ENCODE measurements at regions not wholly inside any gene's neighbourhood (a gene's known extent, or its start where the extent isn't known, plus 50 kb on each side); places are given as distances from the start of the nearest gene placed in this dataset.
"Not testable (repeated sequence)": the region's sequence is repeated elsewhere in the genome, so short reads cannot be mapped to it uniquely, and the experiment has no call there.

- Histone ChIP-seq H3K27me3 (ENCODE audit: control insufficient read depth in 5 of 5, insufficient read depth in 4 of 5, low read length in 5 of 5) (no peaks in the 10 kb centered on the region), H3K36me3 (ENCODE audit: control insufficient read depth in 5 of 5, insufficient read depth in 5 of 5, low read length in 5 of 5) (no peaks in the 10 kb centered on the region), H3K9me3 (ENCODE audit: control insufficient read depth in 5 of 5, low read length in 5 of 5) (no peaks in the 10 kb centered on the region), H3K4me3 (ENCODE audit: low read depth in 1 of 5, low read length in 5 of 5) (no peak overlapping the region), H3K4me1 (ENCODE audit: control insufficient read depth in 5 of 5, insufficient read depth in 5 of 5, low read length in 5 of 5) (no peaks in the 10 kb centered on the region), H3K9ac (ENCODE audit: low read length in 5 of 5) (no peak overlapping the region), H3K27ac (ENCODE audit: low read depth, low read length) (no peak overlapping the region)
These were observed 1823.6 kb upstream of the FLRT2 start for GRCh38 chr14:83706231-83706954.

GRCh38 chr14:83707056-83707455 lies 1822.9 kb upstream of the FLRT2 start:
- no peaks in the 10 kb centered on the region for H3K9me3 ChIP-seq (ENCODE audit: control insufficient read depth in 5 of 5, low read length in 5 of 5)
- no peaks in the 10 kb centered on the region for H3K4me1 ChIP-seq (ENCODE audit: control insufficient read depth in 5 of 5, insufficient read depth in 5 of 5, low read length in 5 of 5)
- H3K27ac ChIP-seq (ENCODE audit: low read depth, low read length): no peak overlapping the region
- H3K4me3 ChIP-seq (ENCODE audit: low read depth in 1 of 5, low read length in 5 of 5): no peak overlapping the region
- H3K36me3 ChIP-seq (ENCODE audit: control insufficient read depth in 5 of 5, insufficient read depth in 5 of 5, low read length in 5 of 5): no peaks in the 10 kb centered on the region
- H3K9ac ChIP-seq (ENCODE audit: low read length in 5 of 5): no peak overlapping the region
- no peaks in the 10 kb centered on the region for H3K27me3 ChIP-seq (ENCODE audit: control insufficient read depth in 5 of 5, insufficient read depth in 4 of 5, low read length in 5 of 5)

- H3K4me1 ChIP-seq (ENCODE audit: control insufficient read depth in 5 of 5, insufficient read depth in 5 of 5, low read length in 5 of 5): no peaks in the 10 kb centered on the region
- H3K36me3 ChIP-seq (ENCODE audit: control insufficient read depth in 5 of 5, insufficient read depth in 5 of 5, low read length in 5 of 5): no peaks in the 10 kb centered on the region
- no peak overlapping the region for H3K4me3 ChIP-seq (ENCODE audit: low read depth in 1 of 5, low read length in 5 of 5)
These were observed 1820.8 kb upstream of the FLRT2 start for GRCh38 chr14:83709116-83709515.

GRCh38 chr14:83711046-83711445 lies 1818.9 kb upstream of the FLRT2 start:
- H3K27ac ChIP-seq (ENCODE audit: low read depth, low read length): no peak overlapping the region
- H3K9me3 ChIP-seq (ENCODE audit: control insufficient read depth in 5 of 5, low read length in 5 of 5): no peaks in the 10 kb centered on the region
- H3K36me3 ChIP-seq (ENCODE audit: control insufficient read depth in 5 of 5, insufficient read depth in 5 of 5, low read length in 5 of 5): no peaks in the 10 kb centered on the region
- no peak overlapping the region for H3K9ac ChIP-seq (ENCODE audit: low read length in 5 of 5)
- H3K4me1 ChIP-seq (ENCODE audit: control insufficient read depth in 5 of 5, insufficient read depth in 5 of 5, low read length in 5 of 5): no peaks in the 10 kb centered on the region
- no peak overlapping the region for H3K4me3 ChIP-seq (ENCODE audit: low read depth in 1 of 5, low read length in 5 of 5)
- no peaks in the 10 kb centered on the region for H3K27me3 ChIP-seq (ENCODE audit: control insufficient read depth in 5 of 5, insufficient read depth in 4 of 5, low read length in 5 of 5)

More at GRCh38 chr14:83709116-83709515, 1820.8 kb upstream of the FLRT2 start:
- no peak overlapping the region for H3K27ac ChIP-seq (ENCODE audit: low read depth, low read length)
- no peaks in the 10 kb centered on the region for H3K27me3 ChIP-seq (ENCODE audit: control insufficient read depth in 5 of 5, insufficient read depth in 4 of 5, low read length in 5 of 5)
- H3K9ac ChIP-seq (ENCODE audit: low read length in 5 of 5): no peak overlapping the region
- no peaks in the 10 kb centered on the region for H3K9me3 ChIP-seq (ENCODE audit: control insufficient read depth in 5 of 5, low read length in 5 of 5)

GRCh38 chr14:83712418-83713129 lies 1817.4 kb upstream of the FLRT2 start:
- H3K4me1 ChIP-seq (ENCODE audit: control insufficient read depth in 5 of 5, insufficient read depth in 5 of 5, low read length in 5 of 5): no peaks in the 10 kb centered on the region
- no peaks in the 10 kb centered on the region for H3K27me3 ChIP-seq (ENCODE audit: control insufficient read depth in 5 of 5, insufficient read depth in 4 of 5, low read length in 5 of 5)
- no peak overlapping the region for H3K4me3 ChIP-seq (ENCODE audit: low read depth in 1 of 5, low read length in 5 of 5)
- H3K9ac ChIP-seq (ENCODE audit: low read length in 5 of 5): no peak overlapping the region
- H3K36me3 ChIP-seq (ENCODE audit: control insufficient read depth in 5 of 5, insufficient read depth in 5 of 5, low read length in 5 of 5): no peaks in the 10 kb centered on the region
- no peaks in the 10 kb centered on the region for H3K9me3 ChIP-seq (ENCODE audit: control insufficient read depth in 5 of 5, low read length in 5 of 5)
- H3K27ac ChIP-seq (ENCODE audit: low read depth, low read length): no peak overlapping the region

DNA sequence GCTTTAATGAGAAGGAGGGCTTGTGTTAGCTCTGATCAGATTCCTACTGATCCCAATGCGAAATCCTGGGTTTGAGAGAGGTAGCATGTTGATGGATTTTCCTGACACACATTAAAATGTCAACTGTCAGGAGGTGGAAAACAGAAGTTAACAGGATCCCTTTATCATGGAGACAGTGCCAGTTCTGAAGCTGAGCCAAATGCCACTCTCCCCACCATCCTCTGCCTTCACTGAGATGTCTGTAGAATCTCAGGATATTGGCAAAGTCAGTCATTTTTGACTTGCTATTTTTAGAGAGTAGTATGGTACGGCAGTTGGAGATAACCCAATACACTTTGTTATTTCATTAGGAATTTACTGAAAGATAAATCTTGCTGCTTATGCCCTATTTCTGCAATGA lies 1816.2 kb upstream of the FLRT2 start:
- Histone ChIP-seq H3K27ac (ENCODE audit: low read depth, low read length) (no peak overlapping the region), H3K9ac (ENCODE audit: low read length in 5 of 5) (no peak overlapping the region), H3K9me3 (ENCODE audit: control insufficient read depth in 5 of 5, low read length in 5 of 5) (no peaks in the 10 kb centered on the region), H3K4me3 (ENCODE audit: low read depth in 1 of 5, low read length in 5 of 5) (no peak overlapping the region), H3K4me1 (ENCODE audit: control insufficient read depth in 5 of 5, insufficient read depth in 5 of 5, low read length in 5 of 5) (no peaks in the 10 kb centered on the region), H3K36me3 (ENCODE audit: control insufficient read depth in 5 of 5, insufficient read depth in 5 of 5, low read length in 5 of 5) (no peaks in the 10 kb centered on the region), H3K27me3 (ENCODE audit: control insufficient read depth in 5 of 5, insufficient read depth in 4 of 5, low read length in 5 of 5) (no peaks in the 10 kb centered on the region)

GRCh38 chr14:83714151-83714550 lies 1815.8 kb upstream of the FLRT2 start:
- Histone ChIP-seq H3K4me3 (ENCODE audit: low read depth in 1 of 5, low read length in 5 of 5) (no peak overlapping the region), H3K9ac (ENCODE audit: low read length in 5 of 5) (no peak overlapping the region), H3K27ac (ENCODE audit: low read depth, low read length) (no peak overlapping the region), H3K9me3 (ENCODE audit: control insufficient read depth in 5 of 5, low read length in 5 of 5) (no peaks in the 10 kb centered on the region), H3K36me3 (ENCODE audit: control insufficient read depth in 5 of 5, insufficient read depth in 5 of 5, low read length in 5 of 5) (no peaks in the 10 kb centered on the region), H3K4me1 (ENCODE audit: control insufficient read depth in 5 of 5, insufficient read depth in 5 of 5, low read length in 5 of 5) (no peaks in the 10 kb centered on the region), H3K27me3 (ENCODE audit: control insufficient read depth in 5 of 5, insufficient read depth in 4 of 5, low read length in 5 of 5) (no peaks in the 10 kb centered on the region)

DNA sequence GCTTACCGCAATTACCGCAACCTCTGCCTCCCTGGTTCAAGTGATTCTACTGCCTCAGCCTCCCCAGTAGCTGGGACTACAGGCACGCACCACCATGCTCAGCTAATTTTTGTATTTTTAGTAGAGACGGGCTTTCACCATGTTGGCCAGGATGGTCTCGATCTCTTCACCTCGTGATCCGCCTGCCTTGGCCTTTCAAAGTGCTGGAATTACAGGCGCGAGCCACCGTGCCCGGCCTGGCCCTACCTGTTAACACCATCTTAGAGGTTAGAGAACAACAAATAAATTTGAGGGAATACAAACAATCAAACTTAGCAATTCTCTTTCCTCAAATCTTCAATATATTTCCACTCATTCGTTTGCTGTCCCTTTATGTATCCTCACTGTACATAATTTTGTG lies 1810.5 kb upstream of the FLRT2 start:
- H3K27me3 ChIP-seq (ENCODE audit: control insufficient read depth in 5 of 5, insufficient read depth in 4 of 5, low read length in 5 of 5); H3K4me1 ChIP-seq (ENCODE audit: control insufficient read depth in 5 of 5, insufficient read depth in 5 of 5, low read length in 5 of 5); H3K4me3 ChIP-seq (ENCODE audit: low read depth in 1 of 5, low read length in 5 of 5); H3K36me3 ChIP-seq (ENCODE audit: control insufficient read depth in 5 of 5, insufficient read depth in 5 of 5, low read length in 5 of 5); H3K27ac ChIP-seq (ENCODE audit: low read depth, low read length); H3K9me3 ChIP-seq (ENCODE audit: control insufficient read depth in 5 of 5, low read length in 5 of 5); H3K9ac ChIP-seq (ENCODE audit: low read length in 5 of 5): not testable (repeated sequence)

GRCh38 chr14:83733670-83734069 lies 1796.3 kb upstream of the FLRT2 start:
- Histone ChIP-seq H3K27ac (ENCODE audit: low read depth, low read length) (no peak overlapping the region), H3K4me3 (ENCODE audit: low read depth in 1 of 5, low read length in 5 of 5) (no peak overlapping the region), H3K4me1 (ENCODE audit: control insufficient read depth in 5 of 5, insufficient read depth in 5 of 5, low read length in 5 of 5) (no peaks in the 10 kb centered on the region), H3K9me3 (ENCODE audit: control insufficient read depth in 5 of 5, low read length in 5 of 5) (peaks cover 0 to 1% (median 0%) of the 10 kb centered on the region in 5 donors), H3K36me3 (ENCODE audit: control insufficient read depth in 5 of 5, insufficient read depth in 5 of 5, low read length in 5 of 5) (no peaks in the 10 kb centered on the region), H3K9ac (ENCODE audit: low read length in 5 of 5) (no peak overlapping the region), H3K27me3 (ENCODE audit: control insufficient read depth in 5 of 5, insufficient read depth in 4 of 5, low read length in 5 of 5) (no peaks in the 10 kb centered on the region)

DNA sequence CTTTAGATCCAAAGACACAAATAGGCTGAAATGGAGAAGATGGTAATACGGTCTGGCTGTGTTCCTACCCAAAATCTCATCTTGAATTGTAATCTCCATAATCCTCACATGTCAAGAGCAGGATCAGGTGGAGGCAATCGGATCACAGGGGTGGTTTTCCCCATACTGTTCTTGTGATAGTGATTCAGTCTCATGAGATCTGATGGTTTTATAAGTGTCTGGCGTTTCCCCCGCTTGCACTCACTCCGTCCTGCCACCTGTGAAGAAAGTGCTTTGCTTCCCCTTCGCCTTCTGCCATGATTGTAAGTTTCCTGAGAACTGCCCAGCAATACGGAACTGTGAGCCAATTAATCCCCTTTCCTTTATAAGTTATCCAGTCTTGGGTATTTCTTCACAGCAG lies 1795.5 kb upstream of the FLRT2 start:
- Histone ChIP-seq H3K27ac (ENCODE audit: low read depth, low read length) (no peak overlapping the region), H3K9me3 (ENCODE audit: control insufficient read depth in 5 of 5, low read length in 5 of 5) (no peaks in the 10 kb centered on the region), H3K27me3 (ENCODE audit: control insufficient read depth in 5 of 5, insufficient read depth in 4 of 5, low read length in 5 of 5) (no peaks in the 10 kb centered on the region), H3K9ac (ENCODE audit: low read length in 5 of 5) (no peak overlapping the region), H3K36me3 (ENCODE audit: control insufficient read depth in 5 of 5, insufficient read depth in 5 of 5, low read length in 5 of 5) (no peaks in the 10 kb centered on the region), H3K4me3 (ENCODE audit: low read depth in 1 of 5, low read length in 5 of 5) (no peak overlapping the region), H3K4me1 (ENCODE audit: control insufficient read depth in 5 of 5, insufficient read depth in 5 of 5, low read length in 5 of 5) (no peaks in the 10 kb centered on the region)
